Endothelial cell of umbilical vein (primary cell): ENCODE measurements at regions not wholly inside any gene's neighbourhood (a gene's known extent, or its start where the extent isn't known, plus 50 kb on each side); places are given as distances from the start of the nearest gene placed in this dataset.

ENCODE experiments used
- BruUV-seq: library from RNA; stranded (reverse); fragments of 400-500 nt; replicated peaks from 2 replicates; lab custom pipeline; 2021; lab: Mats Ljungman, UMichigan
- CTCF ChIA-PET: fragments of 300-600, 350-600 bp; sonication (Branson Sonifier 250); formaldehyde crosslinking; loops from one replicate; lab custom pipeline; 2021; ENCODE audit warnings: antibody characterized with exemption, inconsistent platforms; lab: Charles Lee
- POLR2A ChIA-PET: fragments of 300-600, 350-600 bp; sonication (Branson Sonifier 250); formaldehyde crosslinking; loops from one replicate; lab custom pipeline; 2021; ENCODE audit warnings: antibody characterized with exemption, inconsistent platforms; lab: Charles Lee
- DNase-seq: peaks from one replicate; pipeline ENCODE4 v3.0.0-alpha.2; 2011; ENCODE audit warnings: low read depth, low spot score
- FAIRE-seq: peaks from 2 replicates; lab custom pipeline; 2011; peaks lifted over from hg19 to GRCh38; lab: Jason Lieb, UNC
- H2AFZ ChIP-seq: 2 replicates; pipeline ENCODE4 v1.6.0; 2012; ENCODE audit warnings: low read depth, low read length, control low read depth, inconsistent platforms
- H3K27ac ChIP-seq: 2 replicates; pipeline ENCODE4 v1.5.1; 2011; ENCODE audit warnings: low read depth, mild to moderate bottlenecking, control low read depth, low read length, moderate library complexity; ENCODE audit not compliant: insufficient read depth
- H3K27me3 ChIP-seq, 2 experiments: 2 replicates each; pipeline versions ENCODE4 v1.6.0 to v1.6.1; 2011; ENCODE audit warnings: low read length in 2 of 2, mixed read lengths in 1 of 2; ENCODE audit not compliant: control insufficient read depth in 2 of 2, insufficient read depth in 2 of 2
- H3K36me3 ChIP-seq, 2 experiments: 2 replicates in 1 of 2; 3 replicates in 1 of 2; pipeline ENCODE4 v1.5.1; 2011; ENCODE audit warnings: low read length in 2 of 2, mild to moderate bottlenecking in 1 of 2, moderate library complexity in 1 of 2; ENCODE audit not compliant: control insufficient read depth in 2 of 2, insufficient read depth in 2 of 2; ENCODE audit errors: extremely low read depth in 1 of 2
- H3K4me1 ChIP-seq: 3 replicates; pipeline ENCODE4 v1.5.1; 2011; ENCODE audit warnings: mild to moderate bottlenecking, low read length; ENCODE audit not compliant: control insufficient read depth, insufficient read depth; ENCODE audit errors: extremely low read depth
- H3K4me2 ChIP-seq: 2 replicates; pipeline ENCODE4 v1.6.1; 2011; ENCODE audit warnings: low read length, control low read depth, mixed read lengths; ENCODE audit not compliant: insufficient read depth
- H3K4me3 ChIP-seq, 3 experiments: fragments of 200-600 bp in 1 of 3; sonication (generic), shearing (Covaris generic) in 1 of 3; replicated peaks in 1 of 3; 2 replicates each; pipeline ENCODE4 v1.5.1; 2011 to 2016; ENCODE audit warnings: control low read depth in 3 of 3, low read length in 3 of 3, mild to moderate bottlenecking in 2 of 3, inconsistent platforms in 1 of 3, low read depth in 1 of 3, moderate library complexity in 1 of 3; ENCODE audit not compliant: insufficient read depth in 1 of 3
- H3K79me2 ChIP-seq: 2 replicates; pipeline ENCODE4 v1.6.0; 2012; ENCODE audit warnings: low read length, inconsistent platforms; ENCODE audit not compliant: control insufficient read depth, insufficient read depth
- H3K9ac ChIP-seq: replicated peaks from 2 replicates; pipeline ENCODE3; 2011; ENCODE audit warnings: low read length, control low read depth; ENCODE audit not compliant: insufficient read depth; ENCODE audit errors: extremely low read depth
- H3K9me1 ChIP-seq: replicated peaks from 3 replicates; pipeline ENCODE4 v1.6.0; 2011; ENCODE audit warnings: mild to moderate bottlenecking, low read length; ENCODE audit not compliant: control insufficient read depth, insufficient read depth; ENCODE audit errors: extremely low read depth
- H3K9me3 ChIP-seq: replicated peaks from 2 replicates; pipeline ENCODE4 v1.5.1; 2012; ENCODE audit warnings: low read length, inconsistent platforms; ENCODE audit not compliant: control insufficient read depth, insufficient read depth
- H4K20me1 ChIP-seq: replicated peaks from 2 replicates; pipeline ENCODE3; 2011; ENCODE audit warnings: mild to moderate bottlenecking, low read length; ENCODE audit not compliant: control insufficient read depth, insufficient read depth; ENCODE audit errors: extremely low read depth
- EZH2 ChIP-seq: IDR thresholded peaks from 2 replicates; pipeline ENCODE4 v1.6.1; 2012; ENCODE audit warnings: borderline replicate concordance, low read depth, mild to moderate bottlenecking, moderate library complexity, low read length, inconsistent platforms; ENCODE audit not compliant: severe bottlenecking
- GATA2 ChIP-seq: IDR thresholded peaks from 2 replicates; pipeline ENCODE4 v1.7.0; 2011; ENCODE audit warnings: low read depth, mild to moderate bottlenecking, moderate library complexity, mixed read lengths, low read length; ENCODE audit not compliant: insufficient read length, insufficient read depth
- MYC ChIP-seq: IDR thresholded peaks from one replicate; pipeline ENCODE4 v1.6.1; 2011; ENCODE audit warnings: mild to moderate bottlenecking, low read depth, low read length
- POLR2A ChIP-seq: IDR thresholded peaks from 2 replicates; pipeline ENCODE4 v1.6.1; 2012; ENCODE audit warnings: low read depth, mild to moderate bottlenecking, control low read depth, low read length
- POLR2AphosphoS5 ChIP-seq: IDR thresholded peaks from 2 replicates; pipeline ENCODE4 v1.6.1; 2012; ENCODE audit warnings: low read depth, mild to moderate bottlenecking, control low read depth, low read length, moderate library complexity; ENCODE audit not compliant: insufficient read depth
- dilution Hi-C: fragments of 300-500 bp; cut with MboI; formaldehyde crosslinking; loops from one replicate; pipeline ENCODE4 v1.15.0; 2019; ENCODE audit warnings: low sequenced_read_pairs; ENCODE audit not compliant: extremely low pct_ligation_motif_present
- intact Hi-C: fragments of 100-400 bp; cut with micrococcal nuclease; formaldehyde crosslinking; loops from one replicate; pipeline ENCODE4 v1.10.0; 2022
- TF ChIP-seq, protein P1 (sequence below), 2 donors: IDR thresholded peaks; 1 replicate in 1 of 2; 2 replicates in 1 of 2; pipeline ENCODE4 v1.5.1; 2011; ENCODE audit warnings: low read length in 2 of 2, mild to moderate bottlenecking in 2 of 2, moderate library complexity in 2 of 2, control low read depth in 1 of 2, inconsistent platforms in 1 of 2, low read depth in 1 of 2; ENCODE audit not compliant: insufficient read depth in 1 of 2; ENCODE audit errors: extremely low read depth in 1 of 2
- TF ChIP-seq, protein P2 (sequence below): IDR thresholded peaks from 2 replicates; pipeline ENCODE4 v1.6.1; 2011; ENCODE audit not compliant: insufficient read depth, insufficient read length

DNA sequence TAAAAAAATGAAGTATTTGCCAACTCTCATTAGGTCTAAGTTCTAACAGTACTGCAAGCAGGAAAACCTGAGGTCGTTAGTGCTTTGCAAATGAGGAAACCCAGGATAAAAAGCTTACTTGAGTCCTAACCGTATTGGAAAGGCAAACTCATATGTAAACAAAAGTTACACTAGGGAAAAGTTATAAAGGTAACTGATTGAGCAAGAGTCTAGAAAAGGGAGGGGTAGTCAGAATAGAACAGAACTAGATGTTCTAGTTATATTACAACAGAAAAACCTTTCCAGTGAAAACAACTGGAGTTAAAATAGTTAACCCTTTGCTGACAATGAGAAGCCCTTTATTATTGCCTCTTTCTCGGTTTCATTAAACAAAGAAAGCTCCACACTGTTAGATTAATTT lies 66.4 kb upstream of the MAOA start:
- Histone ChIP-seq H3K4me2 (no peak overlapping the region), H3K4me1 (no peaks in the 10 kb centered on the region), H3K9ac (no peak overlapping the region), H3K79me2 (no peaks in the 10 kb centered on the region), H2AFZ (no peak overlapping the region), H3K36me3 (no peaks in the 10 kb centered on the region), H3K9me3 (no peaks in the 10 kb centered on the region), H3K27ac (no peak overlapping the region), H3K27me3 (no peaks in the 10 kb centered on the region), H4K20me1 (no peaks in the 10 kb centered on the region), H3K9me1 (no peaks in the 10 kb centered on the region), H3K4me3 (no peak overlapping the region)
- FAIRE-seq = no peak
- DNase-seq = no peak
- BruUV-seq = no TSS peak
- dilution Hi-C loops = no loop called here
- intact Hi-C loops = no loop called here
- ChIA-PET POLR2A (no interaction called here), CTCF (interaction anchor here (1.5 kb wide), 1 partner anchor 160 kb away, joined by 5 read pairs; no protein-coding TSS in a partner anchor)
- TF ChIP-seq MYC = no peak
- TF ChIP-seq POLR2AphosphoS5 = no peak
- no peak for TF ChIP-seq EZH2
- TF ChIP-seq POLR2A = no peak
- TF ChIP-seq, protein P1, sequence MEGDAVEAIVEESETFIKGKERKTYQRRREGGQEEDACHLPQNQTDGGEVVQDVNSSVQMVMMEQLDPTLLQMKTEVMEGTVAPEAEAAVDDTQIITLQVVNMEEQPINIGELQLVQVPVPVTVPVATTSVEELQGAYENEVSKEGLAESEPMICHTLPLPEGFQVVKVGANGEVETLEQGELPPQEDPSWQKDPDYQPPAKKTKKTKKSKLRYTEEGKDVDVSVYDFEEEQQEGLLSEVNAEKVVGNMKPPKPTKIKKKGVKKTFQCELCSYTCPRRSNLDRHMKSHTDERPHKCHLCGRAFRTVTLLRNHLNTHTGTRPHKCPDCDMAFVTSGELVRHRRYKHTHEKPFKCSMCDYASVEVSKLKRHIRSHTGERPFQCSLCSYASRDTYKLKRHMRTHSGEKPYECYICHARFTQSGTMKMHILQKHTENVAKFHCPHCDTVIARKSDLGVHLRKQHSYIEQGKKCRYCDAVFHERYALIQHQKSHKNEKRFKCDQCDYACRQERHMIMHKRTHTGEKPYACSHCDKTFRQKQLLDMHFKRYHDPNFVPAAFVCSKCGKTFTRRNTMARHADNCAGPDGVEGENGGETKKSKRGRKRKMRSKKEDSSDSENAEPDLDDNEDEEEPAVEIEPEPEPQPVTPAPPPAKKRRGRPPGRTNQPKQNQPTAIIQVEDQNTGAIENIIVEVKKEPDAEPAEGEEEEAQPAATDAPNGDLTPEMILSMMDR (IDR thresholded peaks at IDR 0.05; ENCODE audit: extremely low read depth in 1 of 2, insufficient read depth in 1 of 2, low read depth in 1 of 2, low read length in 2 of 2) = no peak
- no peak for TF ChIP-seq GATA2
- TF ChIP-seq, protein P2, sequence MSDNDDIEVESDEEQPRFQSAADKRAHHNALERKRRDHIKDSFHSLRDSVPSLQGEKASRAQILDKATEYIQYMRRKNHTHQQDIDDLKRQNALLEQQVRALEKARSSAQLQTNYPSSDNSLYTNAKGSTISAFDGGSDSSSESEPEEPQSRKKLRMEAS = no peak
